GM21528 (cell line): ENCODE measurements at regions not wholly inside any gene's neighbourhood (a gene's known extent, or its start where the extent isn't known, plus 50 kb on each side); places are given as distances from the start of the nearest gene placed in this dataset.
A peak's percentile ranks its signal among the peaks of the same experiment; 100 is the strongest.

Source experiments
- ATAC-seq: cut with Tn5 transposase; IDR thresholded peaks from one replicate; pipeline ENCODE4 v1.9.1; 2021; ENCODE audit warnings: mild to moderate bottlenecking, moderate library complexity; ENCODE audit not compliant: unreplicated experiment, low FRiP score

DNA sequence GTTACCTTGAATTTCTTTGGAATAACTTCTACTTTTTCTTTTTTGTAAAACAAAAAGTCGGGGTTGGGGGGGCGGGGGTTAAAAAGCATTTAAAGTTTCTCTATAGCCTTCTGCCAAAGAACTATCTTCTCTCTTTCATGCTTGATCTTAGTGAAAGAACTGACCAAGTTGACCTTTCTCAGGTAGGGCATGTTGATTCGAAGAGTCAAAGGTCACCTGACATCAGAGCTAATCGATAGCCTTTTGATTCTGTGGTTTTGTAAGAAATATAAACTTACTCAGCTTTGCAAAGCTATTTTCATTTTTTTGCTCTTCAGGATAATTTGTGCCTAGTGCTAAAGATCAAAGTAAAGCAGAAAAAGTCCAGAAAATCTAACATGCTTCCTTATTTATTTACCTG lies 181.5 kb downstream of the IRS2 start:
- ATAC-seq, result no peak

DNA sequence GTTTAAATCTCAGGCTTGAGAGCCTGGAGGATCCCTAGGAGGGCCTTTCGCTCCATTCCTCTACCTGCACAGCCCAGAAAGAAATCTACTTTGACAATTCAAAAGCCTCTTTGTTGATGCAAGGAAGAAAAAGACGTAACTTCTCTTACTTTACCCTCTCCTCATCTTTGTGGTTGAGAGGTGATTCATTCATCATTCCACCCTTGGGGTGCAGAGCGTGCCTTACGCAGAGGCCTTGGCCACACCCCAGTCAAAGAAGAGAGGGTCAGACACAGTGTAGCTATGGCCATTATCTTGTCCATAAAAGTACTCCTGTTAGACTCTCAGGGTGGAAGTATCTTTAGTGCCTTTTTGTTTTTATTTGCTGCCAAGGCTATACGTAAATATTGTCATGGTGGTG lies 184.0 kb downstream of the IRS2 start:
- no peak for ATAC-seq

DNA sequence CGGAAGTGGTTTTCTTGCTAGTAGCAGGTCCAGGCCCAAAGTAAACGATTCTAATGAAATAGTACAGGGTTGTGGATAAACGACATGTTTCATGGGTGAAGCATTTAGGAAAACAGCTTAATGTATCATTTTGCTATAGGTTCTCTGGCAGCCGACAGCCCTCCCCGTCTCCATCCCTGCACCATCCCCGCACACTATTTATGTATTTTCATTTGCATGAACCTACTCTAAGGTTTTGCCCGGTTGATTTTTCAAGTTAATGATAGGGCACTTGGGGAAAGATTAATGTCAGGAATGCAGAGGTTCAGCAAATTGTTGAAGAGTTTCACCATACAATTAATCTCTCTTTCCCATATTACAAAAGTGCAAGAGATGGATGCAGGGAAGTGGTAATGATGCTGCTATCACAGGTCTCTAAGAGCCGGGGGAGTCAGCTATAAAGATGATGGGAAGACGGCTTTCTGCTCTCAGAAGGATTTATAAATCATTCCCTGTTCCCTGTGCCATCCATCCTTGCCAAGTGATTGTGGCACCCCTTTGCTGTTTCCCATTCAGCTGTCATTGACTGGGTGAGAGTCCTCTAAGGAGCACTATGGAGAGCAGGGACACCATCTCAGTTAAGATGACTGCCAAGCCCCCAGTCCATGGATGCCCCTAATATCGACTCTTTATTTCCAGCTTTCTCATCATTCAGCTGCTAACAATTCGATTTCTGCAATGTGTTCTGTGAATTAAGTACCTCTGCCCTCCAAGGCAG lies 186.3 kb downstream of the IRS2 start:
- ATAC-seq, result no peak

DNA sequence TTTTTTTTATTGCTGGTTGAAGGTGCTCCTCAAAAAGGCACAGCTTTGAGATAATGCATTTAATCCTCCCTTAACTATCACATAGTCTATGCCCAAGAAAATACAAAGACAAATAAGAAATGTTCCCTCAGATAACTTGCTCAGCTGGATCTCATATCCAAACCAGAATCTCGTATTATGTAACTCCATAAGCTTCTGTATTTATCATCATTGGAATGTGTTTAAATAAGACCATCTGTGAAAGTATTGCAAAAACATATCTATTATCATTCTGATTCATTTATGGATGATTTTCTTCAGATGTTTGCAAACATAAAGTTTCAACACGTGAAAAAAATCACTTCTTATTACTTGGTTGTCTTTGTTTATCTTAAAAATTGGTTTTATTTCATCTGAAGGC lies 190.9 kb downstream of the IRS2 start:
- ATAC-seq, result no peak

DNA sequence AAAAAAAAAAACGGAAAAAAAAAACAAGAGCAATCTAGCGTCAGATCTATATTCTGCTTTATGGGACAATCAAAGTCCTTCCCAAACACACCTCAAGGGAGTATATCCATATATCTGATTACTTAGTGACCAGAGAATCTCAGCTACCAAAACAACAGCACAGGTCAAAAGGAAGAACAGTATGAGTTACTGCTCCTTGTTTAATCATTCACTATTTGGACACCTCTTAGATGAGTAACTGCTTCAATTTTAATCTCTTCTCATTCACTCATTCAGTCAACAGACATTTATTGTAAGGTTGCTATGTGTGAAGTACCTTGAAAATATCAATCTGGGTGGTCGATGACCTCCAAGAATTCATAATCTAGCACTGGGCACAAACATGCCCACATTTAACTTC lies 193.2 kb downstream of the IRS2 start:
- no peak for ATAC-seq

DNA sequence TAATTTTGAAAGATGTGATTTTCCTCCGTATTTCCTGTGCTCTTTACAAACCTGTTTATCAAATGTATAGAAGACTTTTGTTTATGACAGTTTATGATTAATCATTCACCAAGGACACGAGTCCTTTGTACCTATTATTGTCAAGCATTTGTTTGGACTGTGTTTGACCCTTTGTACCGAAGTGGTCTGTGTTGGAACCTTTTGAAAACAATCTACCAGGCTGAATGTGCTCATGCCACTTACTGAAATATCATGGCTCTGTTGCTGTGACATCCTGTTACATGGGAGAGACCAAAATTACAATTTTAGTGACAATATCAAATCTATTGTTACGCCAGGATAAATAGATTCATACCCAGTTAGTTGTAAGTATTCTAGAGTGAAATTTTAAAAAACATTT lies 193.6 kb downstream of the IRS2 start:
- no peak for ATAC-seq

DNA sequence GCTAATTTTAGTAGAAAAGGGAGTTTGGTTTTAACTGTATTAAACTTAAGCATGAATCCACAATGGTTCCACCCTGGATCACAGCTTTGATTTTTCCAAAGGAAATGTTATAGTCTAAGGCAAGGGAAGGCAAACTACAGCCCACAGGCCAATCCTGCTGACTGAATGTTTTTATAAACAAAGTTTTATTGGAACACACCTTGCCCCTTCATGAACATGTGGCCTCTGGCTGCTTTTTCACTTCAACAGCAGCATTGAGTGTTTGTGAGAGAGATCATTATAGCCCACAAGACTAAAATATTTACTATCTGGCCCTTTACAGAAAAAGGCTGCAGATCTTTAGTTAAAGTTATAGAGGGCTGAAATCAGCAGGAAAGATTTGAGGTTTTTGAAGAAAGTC lies 198.7 kb downstream of the IRS2 start:
- no peak for ATAC-seq

DNA sequence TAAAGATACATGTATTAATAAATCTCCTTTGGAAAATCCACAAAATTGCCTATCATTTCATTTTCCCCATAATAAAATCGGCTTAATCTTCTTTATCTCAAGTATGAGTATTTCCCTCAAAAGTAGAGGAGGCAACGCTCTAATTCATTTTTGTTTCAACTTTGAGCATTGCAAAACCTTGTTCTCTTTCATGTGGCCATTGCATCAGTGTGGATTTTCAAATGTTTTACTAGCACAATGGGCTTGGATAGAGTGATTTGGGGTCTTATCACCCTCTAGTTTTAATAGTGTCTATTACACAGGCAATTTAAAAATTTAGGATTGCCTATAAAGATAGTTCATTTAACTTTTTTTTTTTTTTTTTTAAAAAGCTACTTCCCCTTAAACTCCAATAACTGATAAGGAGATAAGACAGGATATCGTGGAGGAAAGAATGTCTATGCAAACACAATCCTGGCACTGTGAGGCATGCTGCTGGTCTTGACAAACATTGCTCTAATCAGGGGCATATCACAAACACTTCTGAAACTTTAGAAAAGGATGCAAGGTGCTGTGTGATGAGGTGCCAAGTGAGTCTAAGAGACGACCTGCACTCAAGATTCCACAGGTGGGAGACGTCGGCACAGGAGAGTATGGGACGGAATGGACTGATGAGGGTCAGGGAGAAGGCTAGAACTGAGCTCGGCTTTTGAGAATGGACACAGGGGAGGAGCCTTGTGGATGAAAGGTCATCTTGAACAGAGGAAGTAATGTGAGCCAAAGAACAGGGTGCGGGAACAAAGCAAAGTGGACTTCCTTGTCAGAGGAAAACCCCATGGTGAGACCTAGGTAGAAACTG lies 199.7 kb downstream of the IRS2 start:
- ATAC-seq, result no peak

DNA sequence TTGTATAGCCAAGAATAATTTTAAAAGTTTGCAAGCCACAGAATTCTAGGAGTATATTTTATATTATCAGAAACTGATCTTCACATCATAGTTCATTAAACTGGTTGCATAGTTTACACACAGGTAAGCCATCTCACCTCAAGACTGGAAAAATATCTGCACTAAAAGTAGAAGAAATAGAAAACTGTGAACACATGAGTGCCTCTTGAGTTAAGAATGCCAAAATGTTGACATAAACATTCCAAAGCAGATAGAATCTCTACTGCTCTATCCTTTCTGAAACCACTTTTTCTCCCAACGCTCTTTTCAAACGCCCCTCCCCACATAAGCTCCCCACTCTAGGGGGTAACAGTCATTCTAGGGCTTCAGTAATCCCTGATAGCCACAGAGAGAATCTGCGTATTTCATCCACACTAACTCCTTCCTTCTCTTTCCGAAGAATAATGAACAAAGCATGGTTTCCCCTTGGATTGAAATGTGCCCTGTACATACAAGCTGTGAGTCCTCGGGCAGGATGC lies 201.5 kb downstream of the IRS2 start:
- no peak for ATAC-seq

DNA sequence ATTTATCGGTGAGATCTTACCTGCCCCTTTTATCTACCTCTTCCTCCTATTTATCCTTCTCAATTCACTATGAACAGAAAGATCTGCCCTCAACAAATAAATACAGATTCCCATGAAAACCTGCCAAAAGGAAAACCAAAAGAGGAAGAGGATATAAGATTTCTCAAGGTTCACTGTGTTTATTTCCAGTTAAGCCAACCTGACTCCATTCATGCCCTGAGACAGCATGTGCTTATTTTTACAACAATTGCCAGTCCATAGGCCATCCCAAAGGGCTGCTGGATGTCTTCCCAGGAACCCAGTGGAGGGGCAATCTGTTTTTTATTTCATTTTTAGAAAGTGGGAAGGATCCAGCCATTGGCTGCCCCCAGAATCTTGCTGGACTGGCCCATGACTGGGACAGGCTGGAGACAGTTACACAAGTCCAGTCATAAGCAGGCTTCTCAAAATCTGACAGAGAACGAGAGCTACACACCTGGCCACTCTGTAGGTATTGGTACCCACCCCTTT lies 209.1 kb downstream of the IRS2 start:
- ATAC-seq, result no peak

DNA sequence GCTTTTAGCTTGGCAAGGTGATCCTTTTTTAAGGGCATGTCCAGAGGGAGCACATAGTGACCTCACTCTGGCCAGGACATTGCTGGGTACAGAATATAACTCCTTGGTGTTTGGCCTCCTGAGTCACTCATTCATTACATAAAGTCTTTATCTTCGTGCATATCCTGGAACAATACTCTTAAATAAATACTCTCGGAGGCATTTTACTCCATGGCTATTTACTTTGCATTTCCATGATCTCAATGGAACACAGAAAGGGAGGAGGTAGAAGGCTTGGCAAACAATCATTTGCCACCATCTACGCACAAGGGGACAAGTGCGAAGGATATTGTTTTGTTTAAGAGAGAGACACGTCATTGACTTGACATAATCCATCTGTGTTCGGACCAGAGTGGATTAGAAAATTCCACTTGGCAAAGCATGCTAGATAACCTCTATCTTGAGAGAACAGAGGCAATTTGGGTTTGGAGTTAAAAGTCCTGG lies 210.0 kb downstream of the IRS2 start:
- no peak for ATAC-seq

DNA sequence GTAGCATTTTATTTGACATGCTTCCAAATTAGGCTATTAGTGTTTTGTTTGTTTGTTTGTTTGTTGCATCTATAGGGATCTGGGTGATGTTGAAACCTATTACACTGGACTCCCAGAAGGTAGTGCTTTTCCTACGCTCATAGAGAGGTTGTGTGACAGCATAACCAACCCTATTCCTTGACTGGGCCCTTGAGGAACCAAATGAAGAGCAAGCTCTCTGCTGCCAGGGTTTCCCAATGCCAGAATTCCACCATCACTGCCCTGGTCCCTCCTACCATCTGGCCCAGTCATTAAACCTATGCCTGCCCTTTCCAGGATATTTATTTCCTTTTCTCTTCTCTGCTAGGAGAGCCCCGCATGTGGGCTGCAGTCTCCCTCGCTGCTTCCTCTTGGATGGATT lies 210.6 kb downstream of the IRS2 start:
- ATAC-seq, result no peak

DNA sequence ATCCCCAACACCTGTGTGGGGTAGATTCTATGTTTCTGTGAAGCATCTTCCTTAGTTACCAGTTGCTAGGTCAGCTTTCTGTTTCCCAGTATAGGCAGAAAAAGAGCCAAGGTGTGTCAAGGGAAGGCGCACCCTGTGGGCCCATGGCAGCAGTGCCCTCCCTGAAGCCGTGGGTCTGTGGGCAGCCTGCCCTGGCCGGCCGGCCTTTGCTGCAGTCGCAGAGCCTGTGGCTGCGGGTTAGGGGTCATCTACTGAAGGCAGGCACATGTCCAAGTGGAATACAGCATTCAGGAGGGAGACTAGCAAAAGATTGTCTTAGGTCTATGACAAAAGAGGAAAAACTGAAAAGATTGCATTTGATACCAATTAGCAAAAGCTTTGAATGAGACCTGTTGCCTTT lies 214.0 kb downstream of the IRS2 start:
- ATAC-seq, result no peak

DNA sequence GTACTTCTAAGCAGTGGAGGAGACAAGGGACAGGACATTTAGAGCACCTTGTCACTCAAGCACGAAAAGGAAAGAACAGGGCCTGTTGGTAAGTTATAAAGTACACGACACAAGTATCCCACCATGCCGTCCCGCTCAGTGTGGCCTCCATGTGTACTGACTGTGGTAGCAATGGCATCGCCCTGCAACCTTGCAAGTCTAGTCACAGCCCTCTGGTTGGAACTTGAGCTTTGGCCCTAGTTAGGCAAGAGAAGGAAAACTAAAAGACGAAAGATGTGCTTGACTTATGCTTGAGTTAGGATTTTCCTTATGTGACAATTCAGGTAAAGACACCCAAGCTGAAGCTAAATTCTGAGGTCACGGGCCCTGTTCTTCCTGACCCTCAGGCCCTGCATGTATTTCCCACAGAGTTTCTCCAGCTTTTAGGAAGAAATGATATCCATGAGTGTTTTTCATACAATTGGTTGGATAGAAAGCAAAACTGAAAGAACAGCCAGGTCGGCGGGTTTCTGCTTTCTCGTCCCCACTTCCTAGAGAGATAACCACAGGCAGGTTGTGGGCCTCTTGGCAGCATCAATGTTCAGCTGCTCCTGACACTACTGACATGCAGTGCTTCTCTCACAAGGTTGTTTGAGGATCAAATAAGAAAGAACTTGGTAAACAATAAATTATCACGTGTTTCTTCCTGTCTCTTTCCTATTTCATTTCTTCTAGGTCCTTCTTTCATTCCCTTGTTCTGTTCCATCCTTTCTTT lies 216.2 kb downstream of the IRS2 start:
- peak; percentile 97 for ATAC-seq

DNA sequence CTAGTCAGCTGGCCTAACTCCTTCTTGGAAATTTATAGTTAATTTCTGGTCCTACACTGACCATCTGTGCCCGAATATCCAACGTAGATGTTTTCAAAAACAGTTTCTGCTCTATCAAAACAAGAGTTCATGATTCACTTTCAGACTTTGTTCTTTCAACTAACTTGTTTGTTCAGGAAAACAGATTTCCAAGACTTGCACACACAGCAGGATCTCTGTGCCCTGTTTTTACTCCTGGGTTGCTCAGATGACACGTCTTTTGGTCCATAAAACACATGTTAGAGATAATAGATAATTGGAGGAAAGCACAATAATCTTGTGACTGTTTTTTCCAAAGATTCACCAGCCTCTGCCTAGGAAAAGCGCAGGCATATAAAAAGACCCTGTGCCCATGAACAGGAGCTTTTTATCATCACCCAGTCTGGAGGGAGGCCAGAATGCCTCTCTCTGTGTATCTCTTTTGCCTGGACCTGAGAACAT lies 218.0 kb downstream of the IRS2 start:
- ATAC-seq, result no peak

DNA sequence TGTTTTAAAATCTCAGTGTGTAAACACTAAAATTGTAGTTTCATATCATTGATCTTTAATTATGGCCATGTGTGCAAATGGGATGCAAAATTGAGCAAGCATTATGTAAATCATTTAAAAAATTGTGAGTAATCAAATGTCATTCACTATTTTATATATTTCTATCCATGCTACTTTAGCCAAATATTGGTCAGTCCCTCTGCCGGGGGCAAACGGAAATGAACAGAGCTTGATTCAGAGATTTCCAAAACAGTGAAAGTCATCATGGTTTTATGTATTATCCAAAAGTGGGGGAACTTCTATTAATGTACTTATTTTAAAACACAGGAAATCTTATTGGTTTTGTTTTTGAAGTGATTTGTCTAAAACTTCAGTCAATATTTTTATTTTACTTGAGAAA lies 219.1 kb downstream of the IRS2 start:
- ATAC-seq, result no peak

DNA sequence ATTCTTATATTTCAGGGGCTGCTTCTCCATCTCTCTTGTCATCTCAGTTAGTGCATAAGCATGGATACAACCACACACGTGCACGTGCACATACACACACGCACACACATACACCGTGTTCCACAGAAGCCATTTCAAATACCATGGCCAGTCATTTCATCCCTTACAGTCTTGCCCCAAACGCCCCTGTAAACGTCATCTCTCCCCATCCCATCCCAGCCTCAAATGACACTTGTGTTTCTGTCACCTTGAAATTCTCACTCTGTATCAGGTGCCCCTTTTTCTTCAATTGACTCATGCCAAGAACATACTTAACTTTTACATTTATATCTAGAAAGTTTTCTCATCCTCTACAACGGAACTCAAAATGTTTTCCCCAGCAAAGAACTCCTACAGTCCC lies 220.5 kb downstream of the IRS2 start:
- ATAC-seq, result no peak

DNA sequence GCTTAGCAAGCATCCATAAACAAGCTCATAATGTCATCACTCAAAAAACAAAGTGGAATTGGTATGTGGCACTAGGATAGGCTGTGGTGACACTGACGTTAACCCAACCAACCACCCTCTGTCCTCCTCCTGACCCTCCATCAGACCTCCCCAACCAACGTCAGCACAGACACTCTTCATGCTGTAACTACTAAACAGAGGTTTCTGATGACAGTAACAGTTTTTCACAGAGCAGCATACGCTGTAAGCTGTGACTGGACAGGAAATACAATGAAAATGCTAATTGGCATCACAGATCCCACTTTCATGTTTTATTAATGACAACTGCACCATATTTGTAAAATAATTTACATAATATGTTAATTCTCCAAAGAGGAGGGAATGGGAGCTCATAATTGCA lies 238.0 kb downstream of the IRS2 start:
- ATAC-seq, result no peak

DNA sequence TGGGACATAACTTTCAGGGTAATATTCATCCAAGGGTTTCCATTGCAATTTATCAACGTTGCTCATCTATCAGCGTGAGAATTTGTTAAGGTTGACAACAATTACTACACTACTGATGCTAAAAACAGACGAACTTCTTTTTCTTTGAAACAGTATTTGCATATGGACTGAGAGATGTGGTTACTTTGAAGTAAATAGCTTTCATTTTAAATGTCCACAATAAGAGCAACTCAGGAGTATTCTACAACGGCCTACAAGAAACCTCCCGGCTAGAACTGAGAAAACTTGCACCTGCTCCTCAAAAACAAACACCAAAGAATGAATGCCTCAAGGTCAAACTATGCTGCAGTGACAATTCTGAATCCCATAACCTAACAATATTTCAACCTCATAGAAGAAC lies 238.4 kb downstream of the IRS2 start:
- ATAC-seq, result peak; percentile 70

DNA sequence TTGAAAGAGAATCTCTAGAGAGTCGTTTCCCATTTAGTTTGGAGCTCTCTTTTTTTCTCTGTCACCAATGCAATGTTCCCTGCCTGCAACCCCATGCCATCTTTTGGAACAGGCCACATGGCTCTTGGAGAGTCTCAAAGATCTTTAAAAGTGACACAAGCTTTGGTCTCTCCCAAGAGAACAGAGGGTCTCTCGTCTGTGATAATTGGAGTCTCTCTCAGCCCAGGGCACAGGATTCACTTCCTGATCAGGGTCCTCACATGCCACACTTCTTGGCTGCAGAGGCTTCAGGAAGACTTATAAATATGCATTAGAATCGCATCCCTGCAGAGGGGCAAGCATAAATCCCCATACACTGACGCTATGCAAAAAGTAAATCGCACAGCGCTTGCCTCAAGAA lies 240.5 kb downstream of the IRS2 start:
- ATAC-seq, result no peak

DNA sequence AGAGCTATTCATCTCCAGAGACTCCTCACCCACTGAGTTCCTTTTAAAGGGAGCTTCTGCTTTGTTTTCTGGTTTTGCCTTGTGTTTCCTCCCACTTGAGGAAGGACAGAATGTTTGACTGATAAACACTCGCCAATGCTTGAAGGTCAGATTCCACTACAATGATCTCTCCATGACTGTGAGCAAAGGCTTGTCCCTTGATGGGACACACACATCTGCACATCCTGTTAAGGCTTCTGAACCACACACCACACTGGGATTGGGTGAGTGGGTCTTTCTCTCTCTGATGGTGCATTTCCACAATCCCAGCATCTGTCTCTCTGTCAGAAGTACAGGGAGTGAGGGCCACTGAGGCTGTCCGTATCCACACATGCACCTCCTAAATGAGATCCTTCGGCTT lies 245.3 kb downstream of the IRS2 start:
- no peak for ATAC-seq
